AG10803 (cell line): ENCODE measurements at regions not wholly inside any gene's neighbourhood (a gene's known extent, or its start where the extent isn't known, plus 50 kb on each side); places are given as distances from the start of the nearest gene placed in this dataset.

ENCODE experiments used
- DNase-seq: peaks from one replicate; pipeline ENCODE4 v3.0.0; 2010; ENCODE audit warnings: low read depth
- H3K4me3 ChIP-seq: 2 replicates; pipeline ENCODE4 v1.5.1; 2011; ENCODE audit warnings: mild to moderate bottlenecking, low read length, control low read depth
- CTCF ChIP-seq: conservative IDR thresholded peaks from 2 replicates; pipeline ENCODE4 v1.5.1; 2011; ENCODE audit warnings: mild to moderate bottlenecking, low read length, control low read depth, inconsistent platforms

GRCh38 chr5:68821056-68821455 is 272.8 kb upstream of the SLC30A5 start:
- no peak for DNase-seq
- H3K4me3 ChIP-seq = no peak overlapping the region
- no peak for TF ChIP-seq CTCF

- no peak overlapping the region for H3K4me3 ChIP-seq
- no peak for TF ChIP-seq CTCF
- no peak for DNase-seq
Observed at GRCh38 chr5:68822796-68823195, 271.0 kb upstream of the SLC30A5 start.

- H3K4me3 ChIP-seq = no peak overlapping the region
- no peak for TF ChIP-seq CTCF
- DNase-seq = peak; percentile 45
Observed at GRCh38 chr5:68823301-68823700, 270.5 kb upstream of the SLC30A5 start.

GRCh38 chr5:68830377-68830898 is 263.4 kb upstream of the SLC30A5 start:
- no peak for DNase-seq
- TF ChIP-seq CTCF = no peak
- H3K4me3 ChIP-seq = no peak overlapping the region

- peak; percentile 87 for DNase-seq
- no peak overlapping the region for H3K4me3 ChIP-seq
Observed at GRCh38 chr5:68834491-68834981, 259.3 kb upstream of the SLC30A5 start.

GRCh38 chr5:68838157-68838718 is 255.6 kb upstream of the SLC30A5 start:
- TF ChIP-seq CTCF = no peak
- no peak for DNase-seq
- H3K4me3 ChIP-seq = no peak overlapping the region

More at GRCh38 chr5:68834491-68834981, 259.3 kb upstream of the SLC30A5 start:
- no peak for TF ChIP-seq CTCF

- H3K4me3 ChIP-seq = no peak overlapping the region
- peak; percentile 95 for DNase-seq
- no peak for TF ChIP-seq CTCF
Observed at GRCh38 chr5:68839019-68839552, 254.7 kb upstream of the SLC30A5 start.
